DMS153 (cell line): ENCODE measurements at regions not wholly inside any gene's neighbourhood (a gene's known extent, or its start where the extent isn't known, plus 50 kb on each side); places are given as distances from the start of the nearest gene placed in this dataset.

Experiments
- DNase-seq: peaks from one replicate; lab custom pipeline; 2025; lab: John Stamatoyannopoulos, UW

- no peak for DNase-seq
These were observed 119.0 kb downstream of the SUCNR1 start for GRCh38 chr3:151992326-151993041.

- no peak for DNase-seq
These were observed 121.6 kb downstream of the SUCNR1 start for GRCh38 chr3:151995091-151995490.

- no peak for DNase-seq
These were observed 125.3 kb downstream of the SUCNR1 start for GRCh38 chr3:151998744-151999143.

GRCh38 chr3:151999936-152000335 is 126.5 kb downstream of the SUCNR1 start:
- no peak for DNase-seq

GRCh38 chr3:152011812-152012735 is 138.6 kb downstream of the SUCNR1 start:
- no peak for DNase-seq

GRCh38 chr3:152019508-152019907 is 146.1 kb downstream of the SUCNR1 start:
- DNase-seq = no peak

- DNase-seq = no peak
These were observed 148.6 kb downstream of the SUCNR1 start for GRCh38 chr3:152021951-152022461.

- DNase-seq = peak; percentile 4
These were observed 152.7 kb downstream of the SUCNR1 start for GRCh38 chr3:152026033-152026556.

- no peak for DNase-seq
These were observed 156.9 kb downstream of the SUCNR1 start for GRCh38 chr3:152030320-152030719.

- DNase-seq = no peak
These were observed 157.9 kb downstream of the SUCNR1 start for GRCh38 chr3:152031321-152031720.

GRCh38 chr3:152037297-152037696 is 163.9 kb downstream of the SUCNR1 start:
- no peak for DNase-seq

- DNase-seq = no peak
These were observed 164.5 kb downstream of the SUCNR1 start for GRCh38 chr3:152037953-152038352.

GRCh38 chr3:152038490-152038889 is 165.0 kb downstream of the SUCNR1 start:
- DNase-seq = no peak

- DNase-seq = no peak
These were observed 166.4 kb downstream of the SUCNR1 start for GRCh38 chr3:152039887-152040286.

- DNase-seq = no peak
These were observed 166.9 kb downstream of the SUCNR1 start for GRCh38 chr3:152040319-152040718.

GRCh38 chr3:152043620-152044019 is 170.2 kb downstream of the SUCNR1 start:
- no peak for DNase-seq

GRCh38 chr3:152046280-152046679 is 172.8 kb downstream of the SUCNR1 start:
- no peak for DNase-seq

- no peak for DNase-seq
These were observed 174.0 kb downstream of the SUCNR1 start for GRCh38 chr3:152047465-152047864.

- DNase-seq = no peak
These were observed 175.4 kb downstream of the SUCNR1 start for GRCh38 chr3:152048831-152049230.

- DNase-seq = no peak
These were observed 177.5 kb downstream of the SUCNR1 start for GRCh38 chr3:152050903-152051302.

- DNase-seq = peak; percentile 9
These were observed 178.3 kb downstream of the SUCNR1 start for GRCh38 chr3:152051501-152052404.

- DNase-seq = no peak
These were observed 180.4 kb downstream of the SUCNR1 start for GRCh38 chr3:152053866-152054265.
